ENCODE measurements at regions not wholly inside any gene's neighbourhood (a gene's known extent, or its start where the extent isn't known, plus 50 kb on each side); places are given as distances from the start of the nearest gene placed in this dataset.

- TF ChIP-seq CTCF (IDR thresholded peaks at IDR 0.05; ENCODE audit: low read depth, low read length, poor library complexity, severe bottlenecking) (no peak), EZH2phosphoT487 (IDR thresholded peaks at IDR 0.05; ENCODE audit: borderline replicate concordance, low read length) (no peak)
Measured at GRCh38 chr9:129237164-129237611, 59.1 kb upstream of the IER5L start.

Measured in DOHH2 (cell line).